Lower leg skin (tissue), 3 donors: ENCODE measurements at regions not wholly inside any gene's neighbourhood (a gene's known extent, or its start where the extent isn't known, plus 50 kb on each side); places are given as distances from the start of the nearest gene placed in this dataset.

Experiments used
- POLR2A ChIP-seq, 2 donors: fragments of 450-650 bp; IDR thresholded peaks; one replicate each; pipeline ENCODE4 v1.6.1; 2016 to 2017; ENCODE audit warnings: antibody characterized with exemption in 2 of 2, mild to moderate bottlenecking in 1 of 2, moderate library complexity in 1 of 2
- TF ChIP-seq, protein P1 (sequence below), 3 donors: fragments of 450-650 bp; IDR thresholded peaks; one replicate each; pipeline ENCODE4 v1.5.1; 2016; ENCODE audit warnings: antibody characterized with exemption in 3 of 3, mild to moderate bottlenecking in 3 of 3, moderate library complexity in 2 of 3

DNA sequence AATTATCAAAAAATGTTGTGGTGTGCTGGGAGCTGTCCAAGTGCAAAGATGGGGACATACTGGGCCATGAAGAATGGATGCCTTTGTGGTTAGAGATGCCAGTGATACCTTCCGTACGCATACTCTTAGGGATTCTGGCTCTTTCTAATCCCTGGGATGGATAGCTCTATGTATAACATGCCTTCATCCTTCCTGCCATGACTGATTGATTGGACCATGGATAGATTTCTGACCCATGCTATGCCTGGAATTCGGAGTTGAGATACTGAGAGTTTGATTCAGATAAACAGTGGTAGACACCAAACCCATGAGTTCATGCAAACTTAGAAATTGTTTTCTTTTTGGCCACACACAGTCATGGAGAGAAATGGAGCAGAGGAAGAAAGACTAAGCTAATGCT lies 147.2 kb upstream of the WDFY3 start:
- TF ChIP-seq, protein P1, sequence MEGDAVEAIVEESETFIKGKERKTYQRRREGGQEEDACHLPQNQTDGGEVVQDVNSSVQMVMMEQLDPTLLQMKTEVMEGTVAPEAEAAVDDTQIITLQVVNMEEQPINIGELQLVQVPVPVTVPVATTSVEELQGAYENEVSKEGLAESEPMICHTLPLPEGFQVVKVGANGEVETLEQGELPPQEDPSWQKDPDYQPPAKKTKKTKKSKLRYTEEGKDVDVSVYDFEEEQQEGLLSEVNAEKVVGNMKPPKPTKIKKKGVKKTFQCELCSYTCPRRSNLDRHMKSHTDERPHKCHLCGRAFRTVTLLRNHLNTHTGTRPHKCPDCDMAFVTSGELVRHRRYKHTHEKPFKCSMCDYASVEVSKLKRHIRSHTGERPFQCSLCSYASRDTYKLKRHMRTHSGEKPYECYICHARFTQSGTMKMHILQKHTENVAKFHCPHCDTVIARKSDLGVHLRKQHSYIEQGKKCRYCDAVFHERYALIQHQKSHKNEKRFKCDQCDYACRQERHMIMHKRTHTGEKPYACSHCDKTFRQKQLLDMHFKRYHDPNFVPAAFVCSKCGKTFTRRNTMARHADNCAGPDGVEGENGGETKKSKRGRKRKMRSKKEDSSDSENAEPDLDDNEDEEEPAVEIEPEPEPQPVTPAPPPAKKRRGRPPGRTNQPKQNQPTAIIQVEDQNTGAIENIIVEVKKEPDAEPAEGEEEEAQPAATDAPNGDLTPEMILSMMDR (IDR thresholded peaks at IDR 0.05): no peak
- TF ChIP-seq POLR2A (IDR thresholded peaks at IDR 0.05): no peak
